Naive thymus-derived CD4-positive, alpha-beta T cell (primary cell): ENCODE measurements at regions not wholly inside any gene's neighbourhood (a gene's known extent, or its start where the extent isn't known, plus 50 kb on each side); places are given as distances from the start of the nearest gene placed in this dataset.
"Not testable (repeated sequence)": the region's sequence is repeated elsewhere in the genome, so short reads cannot be mapped to it uniquely, and the experiment has no call there.

Experiments used
- ATAC-seq: fragments of 150-1000 bp; cut with Tn5 transposase; 2 replicates; pipeline ENCODE4 v1.10.0; 2021; ENCODE audit warnings: mild to moderate bottlenecking, moderate library complexity
- CTCF ChIA-PET: fragments of 350-600 bp; sonication (Branson Sonifier 250); formaldehyde crosslinking; loops from one replicate; lab custom pipeline; 2021; ENCODE audit warnings: antibody characterized with exemption; lab: Charles Lee
- POLR2A ChIA-PET: fragments of 350-600 bp; sonication (Branson Sonifier 250); formaldehyde crosslinking; loops from one replicate; lab custom pipeline; 2021; ENCODE audit warnings: antibody characterized with exemption, inconsistent platforms; lab: Charles Lee
- DNase-seq, 9 donors: peaks; one replicate each; pipeline versions ENCODE4 v3.0.0 to v3.0.0-alpha.2; 2020 to 2022; ENCODE audit warnings: mixed read lengths in 1 of 9
- H3K27ac ChIP-seq: one replicate; pipeline ENCODE4 v1.7.0; 2013; ENCODE audit warnings: mild to moderate bottlenecking, low read depth, low read length, moderate library complexity
- H3K27me3 ChIP-seq, 2 donors: one replicate each; pipeline ENCODE4 v1.7.0; 2013; ENCODE audit warnings: low read length in 2 of 2, mild to moderate bottlenecking in 2 of 2, moderate library complexity in 2 of 2; ENCODE audit not compliant: control insufficient read depth in 2 of 2, insufficient read depth in 2 of 2
- H3K36me3 ChIP-seq, 3 experiments: 1 replicate in 2 of 3; 2 replicates in 1 of 3; pipeline ENCODE4 v1.7.0; 2013; ENCODE audit warnings: low read length in 3 of 3, mild to moderate bottlenecking in 3 of 3, moderate library complexity in 1 of 3; ENCODE audit not compliant: insufficient read depth in 3 of 3, control insufficient read depth in 2 of 3
- H3K4me1 ChIP-seq, 2 donors: one replicate each; pipeline ENCODE4 v1.7.0; 2013; ENCODE audit warnings: low read length in 2 of 2, mild to moderate bottlenecking in 2 of 2, moderate library complexity in 1 of 2; ENCODE audit not compliant: control insufficient read depth in 2 of 2, insufficient read depth in 2 of 2
- H3K4me3 ChIP-seq: 2 replicates; pipeline ENCODE4 v1.7.0; 2013; ENCODE audit warnings: mild to moderate bottlenecking, low read length
- H3K9me3 ChIP-seq, 3 experiments: 1 replicate in 2 of 3; 2 replicates in 1 of 3; pipeline ENCODE4 v1.7.0; 2013; ENCODE audit warnings: low read length in 3 of 3; ENCODE audit not compliant: control insufficient read depth in 2 of 3
- H3K27ac Mint-ChIP-seq, 9 donors: one replicate each; pipeline ENCODE4 v1.8.0; 2020 to 2022; ENCODE audit warnings: mixed read lengths in 9 of 9, mild to moderate bottlenecking in 8 of 9, moderate library complexity in 5 of 9, inconsistent platforms in 2 of 9
- H3K27me3 Mint-ChIP-seq, 5 donors: one replicate each; pipeline ENCODE4 v1.8.0; 2021 to 2022; ENCODE audit warnings: mixed read lengths in 5 of 5, mild to moderate bottlenecking in 1 of 5
- H3K36me3 Mint-ChIP-seq, 5 donors: one replicate each; pipeline ENCODE4 v1.8.0; 2020 to 2022; ENCODE audit warnings: mixed read lengths in 5 of 5, mild to moderate bottlenecking in 3 of 5, inconsistent platforms in 1 of 5
- H3K4me1 Mint-ChIP-seq, 7 donors: one replicate each; pipeline ENCODE4 v1.8.0; 2020 to 2022; ENCODE audit warnings: mixed read lengths in 7 of 7, mild to moderate bottlenecking in 3 of 7, inconsistent platforms in 1 of 7
- H3K4me3 Mint-ChIP-seq, 10 donors: one replicate each; pipeline ENCODE4 v1.8.0; 2020 to 2022; ENCODE audit warnings: mild to moderate bottlenecking in 10 of 10, mixed read lengths in 10 of 10, moderate library complexity in 6 of 10, inconsistent platforms in 2 of 10
- H3K9me3 Mint-ChIP-seq, 11 donors: one replicate each; pipeline ENCODE4 v1.8.0; 2020 to 2022; ENCODE audit warnings: mixed read lengths in 11 of 11, mild to moderate bottlenecking in 4 of 11, inconsistent platforms in 1 of 11, moderate library complexity in 1 of 11
- intact Hi-C, 2 donors: fragments of 100-400 bp; cut with micrococcal nuclease; formaldehyde crosslinking; loops; one replicate each; pipeline ENCODE4 v1.15.1; 2023

DNA sequence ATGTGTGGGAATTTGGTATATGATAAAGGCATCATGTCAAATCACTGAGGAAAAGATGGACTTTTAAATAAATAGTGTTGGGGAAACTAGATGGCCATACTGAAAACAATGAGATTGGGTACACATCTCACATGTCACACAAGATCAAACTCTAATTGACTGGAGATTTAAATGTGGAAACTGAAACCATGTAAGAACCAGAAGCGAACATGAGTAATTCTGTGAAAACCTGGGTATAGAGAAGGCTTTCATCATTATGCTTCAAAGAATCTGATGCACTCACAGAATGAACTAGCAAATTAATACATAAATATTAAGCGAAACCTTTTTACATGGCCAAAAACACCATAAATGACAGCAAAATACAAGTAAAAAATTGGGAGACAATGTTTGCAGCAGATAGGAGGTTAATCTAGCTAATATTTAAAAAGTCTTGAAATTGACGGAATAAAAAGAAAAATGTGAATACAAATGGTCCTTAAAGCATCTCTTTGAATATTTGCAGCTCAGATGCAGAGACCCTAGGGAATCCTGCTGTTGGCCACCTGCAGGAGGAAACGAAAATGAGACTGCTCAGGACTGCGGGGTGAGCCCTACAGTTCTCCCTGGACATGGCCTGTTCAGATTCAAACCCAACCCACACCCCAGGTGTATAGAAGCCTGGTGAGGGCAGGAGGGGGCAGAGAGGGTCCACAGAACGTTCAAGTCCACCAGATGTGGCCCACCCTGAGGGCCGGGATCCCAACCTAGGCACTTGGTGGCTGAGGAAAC lies 297.6 kb upstream of the WSB1 start:
- H3K4me1 ChIP-seq, H3K4me3 Mint-ChIP-seq, H3K27ac Mint-ChIP-seq, DNase-seq, ATAC-seq, H3K27ac ChIP-seq, H3K27me3 ChIP-seq, CTCF ChIA-PET, H3K27me3 Mint-ChIP-seq, H3K36me3 ChIP-seq, H3K36me3 Mint-ChIP-seq, H3K9me3 ChIP-seq, POLR2A ChIA-PET, H3K4me3 ChIP-seq, intact Hi-C loops, H3K4me1 Mint-ChIP-seq: not testable (repeated sequence)
- H3K9me3 Mint-ChIP-seq, result peaks cover 4 to 17% (median 9%) of the 10 kb centered on the region in 11 donors

- H3K27ac Mint-ChIP-seq, H3K9me3 ChIP-seq, POLR2A ChIA-PET, H3K36me3 Mint-ChIP-seq, ATAC-seq, H3K27me3 ChIP-seq, DNase-seq, H3K4me3 ChIP-seq, H3K27me3 Mint-ChIP-seq, H3K4me1 Mint-ChIP-seq, intact Hi-C loops, CTCF ChIA-PET, H3K27ac ChIP-seq, H3K4me1 ChIP-seq, H3K4me3 Mint-ChIP-seq, H3K36me3 ChIP-seq: not testable (repeated sequence)
- H3K9me3 Mint-ChIP-seq, result peaks cover 0 to 13% (median 5%) of the 10 kb centered on the region in 11 donors
These were observed 286.0 kb upstream of the WSB1 start for GRCh38 chr17:27007734-27008531.

DNA sequence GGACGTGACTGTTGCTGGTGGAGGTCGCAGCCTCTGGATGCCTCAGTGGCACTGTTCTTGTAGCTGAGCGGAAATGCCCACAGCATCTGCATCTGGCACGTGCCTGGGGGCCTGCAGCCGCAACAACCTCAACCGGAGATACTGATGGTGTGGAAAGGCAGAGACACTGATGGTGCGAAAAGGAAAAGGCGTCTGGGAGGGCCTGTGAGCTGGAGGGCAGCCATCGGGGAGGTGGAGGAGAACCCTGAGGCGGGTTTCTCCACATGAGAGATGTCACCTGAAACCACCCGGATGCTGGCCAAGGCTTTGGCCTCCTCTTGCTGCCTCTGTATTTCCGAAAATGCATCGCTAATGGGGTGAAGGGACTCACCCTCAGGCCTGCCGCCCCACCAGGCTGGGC lies 284.8 kb upstream of the WSB1 start:
- Mint-ChIP-seq H3K27ac (no peak overlapping the region), H3K36me3 (no peaks in the 10 kb centered on the region), H3K4me1 (no peaks in the 10 kb centered on the region), H3K27me3 (peaks cover 0 to 8% (median 0%) of the 10 kb centered on the region in 5 donors), H3K9me3 (peaks cover 0 to 13% (median 4%) of the 10 kb centered on the region in 11 donors), H3K4me3 (no peak overlapping the region)
- intact Hi-C loops, result no loop called here
- DNase-seq, result no peak
- no peaks in the 10 kb centered on the region for H3K27me3 ChIP-seq
- no peaks in the 10 kb centered on the region for H3K9me3 ChIP-seq
- no peaks in the 10 kb centered on the region for H3K36me3 ChIP-seq
- CTCF ChIA-PET, result no interaction called here
- POLR2A ChIA-PET, result no interaction called here
- H3K4me1 ChIP-seq, result no peaks in the 10 kb centered on the region
- no peak overlapping the region for H3K27ac ChIP-seq
- H3K4me3 ChIP-seq, result no peak overlapping the region
- ATAC-seq, result no peak

- H3K27ac Mint-ChIP-seq, H3K4me1 ChIP-seq, CTCF ChIA-PET, ATAC-seq, H3K27me3 Mint-ChIP-seq, H3K4me3 ChIP-seq, intact Hi-C loops, H3K4me1 Mint-ChIP-seq, H3K9me3 ChIP-seq, H3K36me3 ChIP-seq, H3K27ac ChIP-seq, H3K36me3 Mint-ChIP-seq, H3K27me3 ChIP-seq, POLR2A ChIA-PET, DNase-seq, H3K4me3 Mint-ChIP-seq: not testable (repeated sequence)
- H3K9me3 Mint-ChIP-seq, result peaks cover 0 to 15% (median 6%) of the 10 kb centered on the region in 11 donors
These were observed 283.8 kb upstream of the WSB1 start for GRCh38 chr17:27010138-27010537.

- H3K27ac ChIP-seq, H3K4me3 ChIP-seq, intact Hi-C loops, H3K27me3 ChIP-seq, H3K27ac Mint-ChIP-seq, H3K36me3 Mint-ChIP-seq, H3K9me3 ChIP-seq, H3K27me3 Mint-ChIP-seq, ATAC-seq, DNase-seq, CTCF ChIA-PET, H3K4me3 Mint-ChIP-seq, H3K4me1 ChIP-seq, H3K4me1 Mint-ChIP-seq, H3K36me3 ChIP-seq, POLR2A ChIA-PET: not testable (repeated sequence)
- peaks cover 7 to 29% (median 14%) of the 10 kb centered on the region in 11 donors for H3K9me3 Mint-ChIP-seq
These were observed 263.4 kb upstream of the WSB1 start for GRCh38 chr17:27030552-27030951.

DNA sequence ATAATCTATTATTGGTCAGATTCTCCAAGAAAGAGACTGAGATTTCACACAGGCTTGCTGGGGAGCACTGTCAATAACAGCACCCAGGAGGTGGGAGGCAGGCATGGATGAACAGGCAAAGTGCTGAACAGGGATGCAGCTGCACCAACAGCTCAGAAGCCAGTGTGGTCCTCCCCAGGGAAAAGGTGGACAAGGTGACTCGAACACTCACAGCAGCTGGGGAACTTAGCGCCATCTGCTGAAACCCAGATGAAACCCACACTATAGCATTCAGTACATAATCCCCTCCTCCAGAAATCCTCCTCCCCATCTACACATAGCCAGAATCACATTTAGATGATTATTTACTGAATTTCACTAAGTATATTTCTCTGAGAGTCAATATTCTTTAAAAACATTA lies 255.2 kb upstream of the WSB1 start:
- no peak for ATAC-seq
- ChIA-PET POLR2A (no interaction called here), CTCF (no interaction called here)

More for the DNA sequence above, 255.2 kb upstream of the WSB1 start:
- intact Hi-C loops, result no loop called here
- H3K36me3 Mint-ChIP-seq, result no peaks in the 10 kb centered on the region
- no peaks in the 10 kb centered on the region for H3K9me3 ChIP-seq
- H3K27ac ChIP-seq, result no peak overlapping the region
- no peak overlapping the region for H3K4me3 Mint-ChIP-seq
- no peaks in the 10 kb centered on the region for H3K27me3 ChIP-seq
- no peaks in the 10 kb centered on the region for H3K4me1 ChIP-seq
- H3K4me3 ChIP-seq, result no peak overlapping the region
- H3K27me3 Mint-ChIP-seq, result no peaks in the 10 kb centered on the region
- H3K36me3 ChIP-seq, result no peaks in the 10 kb centered on the region
- peaks cover 0 to 7% (median 2%) of the 10 kb centered on the region in 11 donors for H3K9me3 Mint-ChIP-seq
- no peak for DNase-seq
- no peak overlapping the region for H3K27ac Mint-ChIP-seq
- no peaks in the 10 kb centered on the region for H3K4me1 Mint-ChIP-seq
